NCI-H69 (cell line): ENCODE measurements at regions not wholly inside any gene's neighbourhood (a gene's known extent, or its start where the extent isn't known, plus 50 kb on each side); places are given as distances from the start of the nearest gene placed in this dataset.

Source experiments
- DNase-seq: peaks from one replicate; lab custom pipeline; 2025; lab: John Stamatoyannopoulos, UW

DNA sequence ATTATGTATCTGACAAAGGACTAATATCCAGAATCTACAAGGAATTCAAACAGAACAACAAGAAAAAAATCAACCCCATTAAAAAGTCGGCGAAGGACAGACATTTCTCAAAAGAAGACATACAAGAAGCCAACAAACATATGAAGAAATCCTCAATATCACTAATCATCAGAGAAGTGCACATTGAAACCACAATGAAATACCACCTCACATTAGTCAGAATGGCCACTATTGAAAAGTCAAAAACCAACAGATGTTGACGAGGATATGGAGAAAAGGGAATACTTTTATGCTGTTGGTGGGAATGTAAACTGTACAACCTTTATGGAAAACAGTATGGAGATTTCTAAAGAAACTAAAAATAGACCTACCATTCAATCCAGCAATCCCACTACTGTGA, 233.1 kb upstream of the PLSCR5 start:
- DNase-seq: no peak

DNA sequence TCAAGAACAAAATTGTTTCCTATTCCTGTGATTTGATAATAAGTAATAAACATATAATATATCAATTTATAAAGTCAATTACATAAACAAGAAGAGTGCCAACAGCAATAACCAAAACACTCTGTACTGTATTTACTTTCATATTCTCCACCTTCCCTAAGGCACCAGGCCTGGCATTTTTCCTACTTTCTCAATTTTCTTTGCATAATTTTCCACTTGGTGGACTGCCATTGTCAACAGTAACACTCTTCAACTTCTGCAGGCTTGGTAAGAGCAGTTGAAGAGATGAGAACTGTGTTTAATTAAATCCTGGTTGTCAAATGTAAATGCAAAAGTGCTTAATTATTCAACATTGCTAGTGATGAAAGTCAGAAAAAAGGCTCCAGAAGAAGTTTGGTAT, 229.8 kb upstream of the PLSCR5 start:
- DNase-seq: no peak

DNA sequence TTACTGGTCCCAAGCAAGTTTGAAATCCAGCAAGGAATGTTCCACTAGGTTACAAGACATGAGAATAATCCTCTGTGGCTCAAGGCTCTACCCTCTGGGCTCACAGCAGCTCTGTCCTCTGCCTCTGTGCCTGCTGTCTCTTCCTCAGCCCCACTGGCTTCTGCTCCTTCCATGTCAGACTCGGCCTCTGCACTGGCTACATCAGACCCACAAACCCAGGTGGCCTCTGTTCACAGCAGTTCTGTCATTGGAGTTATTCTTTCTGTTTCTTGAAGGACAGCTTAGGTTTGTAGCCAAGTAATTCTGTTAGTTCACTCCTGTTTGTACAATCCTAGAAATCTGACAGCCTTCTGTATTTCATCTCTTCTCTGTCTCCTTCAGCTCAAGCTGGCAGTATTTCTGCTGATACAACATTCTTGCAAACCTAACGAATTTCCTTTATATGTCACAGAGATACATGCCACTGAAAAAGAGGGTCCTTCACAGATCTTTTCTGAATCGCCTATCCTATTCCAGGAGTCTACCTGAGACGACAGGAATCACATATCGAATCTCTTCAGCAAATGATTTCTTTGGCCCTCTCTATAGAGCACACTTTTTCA, 227.8 kb upstream of the PLSCR5 start:
- DNase-seq: no peak

DNA sequence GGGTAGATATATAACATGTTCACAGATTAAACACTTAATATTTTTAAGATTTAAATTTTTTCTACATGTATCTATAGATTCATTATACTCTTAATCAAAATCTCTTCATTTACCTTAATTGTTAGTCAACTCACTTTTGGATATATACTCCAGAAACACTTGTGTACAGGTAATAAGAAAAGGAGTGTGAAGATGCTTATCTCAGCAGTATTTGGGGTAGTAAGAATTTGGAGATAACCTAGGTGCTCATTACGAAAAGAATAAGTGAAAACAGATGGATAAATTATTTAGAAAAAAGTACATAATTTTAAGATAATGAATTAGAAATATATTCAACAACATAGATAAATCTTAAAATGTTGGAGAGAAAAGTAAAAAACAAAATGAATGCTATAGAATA, 226.5 kb upstream of the PLSCR5 start:
- DNase-seq: no peak

DNA sequence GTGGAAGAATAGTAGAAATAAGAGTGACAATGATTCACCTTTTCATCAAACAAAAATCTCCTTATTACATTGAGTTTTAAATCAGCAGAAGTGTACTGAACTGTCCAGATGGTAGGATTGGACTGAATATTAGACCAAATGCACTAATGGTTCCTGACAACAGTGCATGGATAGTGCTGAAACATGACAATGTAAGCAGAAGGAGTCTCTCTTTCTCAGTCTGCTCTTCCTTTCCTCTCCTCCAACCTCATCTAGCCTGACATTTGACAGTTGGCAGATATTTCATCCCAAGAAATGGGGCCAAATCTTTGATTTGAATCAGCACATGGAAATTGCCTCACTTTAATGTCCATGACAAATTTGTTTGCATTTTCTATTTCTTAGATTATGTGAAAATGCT, 225.1 kb upstream of the PLSCR5 start:
- no peak for DNase-seq

DNA sequence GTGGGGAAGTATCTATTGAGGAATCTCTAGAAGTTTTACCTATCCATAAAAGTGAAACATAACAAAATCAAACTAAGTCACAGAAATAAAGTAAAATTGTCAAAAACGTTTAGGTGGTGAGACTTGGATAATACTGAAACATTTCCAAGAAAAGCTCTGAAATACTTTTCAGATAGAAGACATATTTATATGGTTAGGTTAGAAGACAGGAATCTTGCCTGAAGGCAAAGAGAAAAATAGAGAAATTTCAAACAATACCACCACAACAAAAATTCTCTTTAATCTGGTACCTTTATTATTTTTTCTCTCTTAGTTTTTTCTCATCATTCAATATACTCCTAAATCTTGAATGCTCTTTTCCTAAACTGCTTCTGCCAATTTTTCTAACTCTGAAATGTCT, 222.7 kb upstream of the PLSCR5 start:
- no peak for DNase-seq

DNA sequence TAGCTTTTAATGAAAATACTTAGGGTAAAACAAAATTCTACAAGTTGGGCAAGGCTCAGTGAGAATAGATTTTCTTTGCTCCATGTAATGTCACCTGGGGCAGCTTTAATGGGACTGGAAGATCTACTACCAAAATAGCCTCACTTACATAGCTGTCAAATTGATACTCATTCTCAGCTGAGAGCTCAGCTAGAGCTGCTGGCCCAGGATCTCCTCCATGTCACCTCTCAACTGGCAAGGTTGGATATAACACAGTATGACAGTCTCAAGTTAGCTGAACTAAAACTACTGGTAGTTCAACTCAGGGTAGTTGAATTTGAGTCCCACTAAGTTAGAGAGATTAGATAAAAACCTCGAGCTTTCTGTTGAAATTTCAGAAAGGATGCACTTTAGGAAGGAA, 218.5 kb upstream of the PLSCR5 start:
- DNase-seq: no peak

DNA sequence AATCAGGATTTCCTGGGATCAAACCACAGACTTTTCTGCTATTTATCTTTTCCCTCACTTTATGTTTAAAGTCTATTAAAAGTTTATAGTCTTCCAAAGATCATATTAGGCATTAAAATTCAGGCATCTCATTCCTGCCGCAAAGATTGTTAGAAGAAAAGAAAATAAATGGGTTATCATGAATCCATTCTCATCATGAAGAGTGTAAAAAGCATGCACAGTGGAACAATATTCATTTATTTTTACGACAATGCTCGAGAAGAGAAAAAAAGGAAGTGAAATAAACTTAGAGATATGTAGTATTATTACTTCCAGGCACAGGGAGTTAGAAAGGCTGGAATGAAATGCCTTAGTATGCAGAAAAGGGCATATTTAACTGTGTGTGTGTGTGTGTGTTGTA, 213.7 kb upstream of the PLSCR5 start:
- no peak for DNase-seq

DNA sequence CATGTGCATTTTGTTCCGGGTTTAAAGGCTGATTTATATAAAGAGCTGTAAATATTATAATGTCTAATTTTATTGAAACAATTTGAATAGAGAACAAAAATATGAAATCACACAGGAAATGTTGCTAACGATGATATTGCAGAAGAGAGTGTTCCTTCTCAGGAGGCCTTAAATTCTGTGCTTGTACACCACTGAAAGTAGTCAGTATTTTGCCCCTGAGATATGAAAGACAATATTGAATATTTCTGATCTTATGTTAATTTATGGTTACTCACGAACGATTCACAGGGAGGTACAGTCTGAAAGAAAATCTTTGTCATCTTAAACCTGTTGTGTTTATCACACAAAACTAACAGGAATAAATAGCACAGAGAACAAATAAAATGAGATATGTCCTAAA, 213.2 kb upstream of the PLSCR5 start:
- no peak for DNase-seq

DNA sequence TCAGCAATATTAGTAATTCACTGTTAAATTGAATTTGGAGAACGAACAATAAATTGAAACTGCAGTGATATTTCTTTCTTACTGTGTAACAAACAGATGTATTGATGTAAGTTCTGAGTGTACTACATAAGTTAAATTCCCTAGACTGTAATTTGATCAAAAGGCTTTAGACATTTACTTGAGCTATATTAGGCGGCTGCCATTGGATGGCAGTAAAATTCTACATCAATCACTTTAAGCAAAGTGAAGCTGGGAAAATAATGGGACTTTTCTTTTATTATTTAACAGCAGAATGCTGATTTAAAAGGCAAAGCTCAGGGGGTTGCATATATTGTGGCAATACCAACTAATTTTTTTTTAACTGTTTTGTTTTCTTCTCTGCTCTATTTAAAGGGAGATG, 212.6 kb upstream of the PLSCR5 start:
- peak; percentile 1 for DNase-seq

DNA sequence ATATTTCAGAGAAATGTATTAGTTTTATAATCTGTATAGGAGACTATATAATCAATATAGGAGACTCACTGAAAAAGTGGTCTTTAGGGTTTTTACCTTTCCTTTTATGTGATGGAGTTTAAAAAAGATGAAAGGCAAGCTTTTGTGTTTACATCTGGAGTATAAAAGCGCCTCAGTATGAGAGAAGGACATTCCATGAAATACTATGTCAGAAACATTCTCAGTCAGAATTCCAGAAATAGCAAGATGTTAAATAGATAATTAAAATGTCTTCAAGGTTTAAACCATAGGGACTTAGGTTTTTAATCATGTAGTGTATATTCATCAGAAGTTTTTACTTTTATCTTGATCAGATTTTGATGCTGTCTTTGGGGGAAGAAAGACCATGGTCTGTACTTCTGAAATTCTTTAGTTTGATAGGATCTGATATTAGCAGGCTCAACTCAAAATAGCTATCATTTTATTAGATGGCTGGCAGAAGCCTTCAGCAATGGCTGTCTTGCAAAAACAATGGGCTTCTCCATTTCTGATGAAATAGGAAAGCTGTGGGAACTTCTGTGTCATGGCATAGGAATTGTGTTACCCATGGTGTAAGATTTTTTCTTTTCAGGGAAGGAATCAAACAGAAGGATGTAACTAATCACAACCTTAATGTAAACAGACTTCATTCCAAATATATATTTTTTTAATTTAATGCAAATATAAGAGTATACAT, 209.6 kb upstream of the PLSCR5 start:
- DNase-seq: no peak

DNA sequence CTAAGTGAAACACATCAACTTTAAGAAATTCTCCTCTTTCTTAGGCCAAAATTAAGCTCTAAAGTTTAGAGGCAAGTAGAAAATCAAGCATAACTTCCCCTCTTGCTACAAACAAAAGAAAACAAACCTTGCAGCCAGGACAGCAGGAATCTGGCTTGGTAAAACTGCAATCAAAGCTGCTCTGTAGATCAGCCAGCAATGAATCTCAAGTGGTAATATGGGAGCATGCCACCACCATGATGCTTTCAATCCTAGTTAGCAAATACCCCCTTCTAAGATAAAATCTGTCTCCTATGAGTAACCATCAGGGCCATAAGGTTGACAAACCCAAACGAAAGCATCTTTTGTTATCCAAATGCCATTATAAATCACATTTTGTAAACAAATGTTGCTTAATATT, 208.3 kb upstream of the PLSCR5 start:
- DNase-seq: no peak

DNA sequence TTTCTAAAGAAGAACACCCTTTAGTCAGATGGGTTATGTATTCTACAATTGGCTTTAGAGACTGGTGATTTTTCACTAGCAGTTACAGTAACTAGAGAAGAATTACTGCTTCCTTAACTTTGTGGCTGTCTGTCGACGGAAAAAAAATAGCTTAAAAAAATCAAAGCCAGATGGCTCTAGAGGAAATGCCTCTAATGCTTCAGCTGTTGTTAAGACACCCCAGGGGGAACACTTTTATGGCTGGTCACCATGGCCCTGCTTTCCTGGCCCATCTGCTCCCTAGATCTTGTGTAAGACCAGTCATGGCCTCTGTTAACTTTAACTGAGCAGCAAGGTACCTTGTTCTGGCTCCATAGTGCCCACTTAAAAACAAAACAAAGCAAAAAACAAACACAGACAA, 198.6 kb upstream of the PLSCR5 start:
- peak; percentile 5 for DNase-seq

DNA sequence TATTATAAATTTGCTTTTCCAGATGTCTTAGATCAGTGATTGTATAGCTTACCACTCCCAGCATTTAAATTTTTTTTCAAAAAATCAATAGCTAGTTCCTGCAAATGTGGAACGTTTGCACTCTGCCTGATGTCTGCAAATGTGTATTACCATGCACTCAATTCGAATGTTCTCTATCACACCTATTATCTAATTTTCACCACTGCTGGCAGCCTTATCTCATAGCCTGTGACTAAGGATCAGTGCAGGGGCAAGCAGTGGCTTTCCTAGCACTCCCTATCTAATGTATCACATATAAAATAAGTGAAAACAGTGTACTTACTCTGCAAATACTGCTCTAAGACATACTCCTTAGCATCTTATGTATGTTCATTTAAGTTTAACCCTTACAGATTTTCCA, 196.3 kb upstream of the PLSCR5 start:
- no peak for DNase-seq

DNA sequence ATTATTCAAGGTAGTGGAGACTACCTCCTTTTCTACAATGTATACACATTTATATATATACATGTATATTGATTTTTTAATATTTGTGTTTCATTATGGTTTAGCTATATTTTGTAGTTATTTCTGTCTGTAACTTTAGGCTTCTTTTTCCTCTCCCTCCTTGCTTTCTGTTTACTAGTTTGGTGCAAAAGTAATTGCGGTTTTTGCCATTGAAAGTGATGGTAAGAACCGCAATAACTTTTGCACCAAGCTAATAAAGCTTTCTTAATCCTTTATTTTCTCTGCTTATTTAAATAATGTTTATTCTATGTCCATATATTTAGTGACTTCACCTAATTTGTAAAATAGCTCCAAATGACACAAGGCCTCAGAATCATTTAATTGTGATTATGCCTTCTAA, 195.3 kb upstream of the PLSCR5 start:
- DNase-seq: no peak

DNA sequence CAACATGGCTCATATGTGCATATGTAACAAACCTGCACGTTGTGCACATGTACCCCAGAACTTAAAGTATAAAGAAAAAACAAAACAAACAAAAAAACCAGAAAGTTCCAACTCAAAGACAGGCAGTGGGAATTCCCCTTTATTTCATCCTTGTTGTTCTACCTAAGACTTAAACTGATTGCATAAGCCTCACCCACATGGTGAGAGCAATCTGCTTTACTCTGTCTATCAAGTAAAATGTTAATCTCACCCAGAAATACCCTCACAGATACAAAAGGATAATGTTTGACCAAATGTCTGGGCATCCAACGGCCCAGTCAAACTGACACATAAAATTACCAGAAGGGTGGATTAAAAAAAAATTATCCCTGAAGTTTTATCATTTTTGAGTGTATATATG, 190.9 kb upstream of the PLSCR5 start:
- no peak for DNase-seq

DNA sequence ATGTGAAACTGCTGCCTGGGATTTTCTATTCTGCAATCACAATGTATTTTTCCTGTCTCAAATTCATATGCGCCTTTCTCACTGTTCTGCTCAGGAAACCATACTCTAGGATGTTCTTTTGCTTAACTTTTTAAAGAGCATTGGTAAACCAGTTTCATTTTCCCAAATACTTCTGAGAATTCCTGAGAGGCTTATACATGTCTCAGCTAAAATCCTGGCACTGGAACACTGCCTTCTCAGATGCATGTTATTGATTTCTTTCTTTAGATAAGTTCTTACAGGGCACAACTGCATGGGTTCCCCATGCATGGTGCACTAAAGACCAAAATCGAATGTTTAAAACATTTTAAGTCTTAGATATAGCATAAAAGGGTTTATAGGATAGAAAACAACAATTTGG, 178.3 kb upstream of the PLSCR5 start:
- DNase-seq: no peak

DNA sequence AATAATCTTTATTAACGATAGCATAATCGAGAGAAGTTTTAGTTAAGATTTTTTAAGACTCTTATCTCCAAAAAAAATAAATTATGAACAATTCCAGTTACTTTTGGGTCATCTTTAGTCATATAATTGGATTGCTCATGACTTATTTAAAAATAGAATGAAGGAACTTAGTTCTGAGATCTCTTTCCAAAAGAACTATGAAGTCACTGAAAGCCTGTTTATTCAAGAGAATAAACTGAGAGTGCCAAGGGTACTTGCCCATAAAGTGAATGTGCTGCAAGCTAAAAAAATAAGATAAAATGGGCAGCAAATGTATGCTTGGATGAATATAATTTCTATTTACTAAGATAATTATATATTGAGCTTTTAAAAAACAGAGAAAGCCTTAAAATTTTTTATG, 176.5 kb upstream of the PLSCR5 start:
- DNase-seq: no peak

DNA sequence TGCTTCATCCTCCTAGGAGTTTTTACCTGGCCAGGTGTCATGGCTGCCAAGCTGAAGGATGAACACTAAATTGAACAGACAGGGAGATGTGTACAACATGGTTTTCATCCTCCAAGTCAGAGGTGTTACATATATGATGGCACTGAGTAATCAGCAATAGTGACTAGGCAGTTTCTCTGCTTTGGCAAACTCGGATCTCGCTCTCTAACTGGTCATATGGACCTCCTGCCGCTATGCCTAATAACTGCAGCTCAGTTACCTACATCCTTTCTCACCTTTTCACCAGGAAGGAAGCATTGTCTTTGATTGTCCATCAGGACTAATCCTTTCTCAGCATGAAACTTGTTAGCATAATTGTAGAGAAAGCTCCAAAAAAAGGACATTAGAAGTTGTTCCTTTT, 175.9 kb upstream of the PLSCR5 start:
- no peak for DNase-seq

DNA sequence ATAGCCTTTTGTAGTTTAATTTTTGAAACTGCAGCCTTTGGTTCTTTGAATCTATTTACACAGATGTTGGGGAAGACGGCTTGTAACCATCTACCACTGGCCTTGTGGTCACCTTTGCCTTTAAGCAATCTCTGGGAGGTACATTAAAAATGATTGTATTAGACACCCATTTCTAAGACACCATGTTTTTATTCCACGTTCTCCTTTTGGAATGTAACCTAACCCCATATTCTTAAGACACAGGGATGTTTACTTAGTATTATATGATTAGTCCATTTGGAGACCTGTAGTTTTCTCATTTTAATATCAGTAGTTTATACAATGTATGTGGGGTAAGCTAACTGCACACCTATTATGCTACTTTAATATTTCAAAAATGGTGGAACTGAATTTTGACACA, 175.1 kb upstream of the PLSCR5 start:
- no peak for DNase-seq

DNA sequence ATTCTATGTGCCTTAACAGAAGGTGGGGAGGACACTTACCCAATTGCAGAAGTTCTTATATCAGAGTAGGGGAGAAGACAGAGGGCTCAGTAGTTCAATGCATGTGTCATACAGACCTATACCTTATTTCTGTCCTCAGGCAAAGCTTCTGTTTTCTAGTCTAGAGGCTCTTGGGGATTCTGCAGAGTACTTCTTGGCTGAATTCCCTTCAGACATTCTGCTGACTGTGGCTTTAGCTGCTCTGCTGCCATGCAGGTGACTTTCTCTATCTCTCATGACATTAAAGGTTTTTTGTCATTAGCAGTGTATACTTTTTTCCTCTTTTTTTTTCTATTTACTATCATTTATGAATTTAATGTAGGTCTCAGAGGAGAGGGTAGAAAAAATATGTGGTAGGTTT, 172.8 kb upstream of the PLSCR5 start:
- DNase-seq: no peak

DNA sequence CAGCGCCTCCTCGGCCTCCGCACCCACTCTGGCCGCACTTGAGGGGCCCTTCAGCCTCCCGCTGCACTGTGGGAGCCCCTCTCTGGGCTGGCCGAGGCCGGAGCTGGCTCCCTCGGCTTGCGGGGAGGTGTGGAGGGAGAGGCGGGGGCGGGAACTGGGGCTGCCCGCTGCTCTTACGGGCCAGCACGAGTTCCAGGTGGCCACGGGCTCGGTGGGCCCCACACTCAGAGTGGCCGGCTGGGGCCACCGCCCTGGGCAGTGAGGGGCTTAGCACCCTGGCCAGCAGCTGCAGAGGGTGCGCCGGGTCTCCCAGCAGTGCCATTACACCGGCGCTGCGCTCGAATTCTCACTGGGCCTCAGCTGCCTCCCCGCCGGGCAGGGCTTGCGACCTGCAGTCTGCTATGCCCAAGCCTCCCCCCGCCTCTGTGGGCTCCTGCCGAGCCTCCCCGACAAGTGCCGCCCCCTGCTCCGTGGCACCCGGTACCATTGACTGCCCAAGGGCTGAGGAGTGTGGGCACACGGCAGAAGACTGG, 167.1 kb upstream of the PLSCR5 start:
- no peak for DNase-seq

DNA sequence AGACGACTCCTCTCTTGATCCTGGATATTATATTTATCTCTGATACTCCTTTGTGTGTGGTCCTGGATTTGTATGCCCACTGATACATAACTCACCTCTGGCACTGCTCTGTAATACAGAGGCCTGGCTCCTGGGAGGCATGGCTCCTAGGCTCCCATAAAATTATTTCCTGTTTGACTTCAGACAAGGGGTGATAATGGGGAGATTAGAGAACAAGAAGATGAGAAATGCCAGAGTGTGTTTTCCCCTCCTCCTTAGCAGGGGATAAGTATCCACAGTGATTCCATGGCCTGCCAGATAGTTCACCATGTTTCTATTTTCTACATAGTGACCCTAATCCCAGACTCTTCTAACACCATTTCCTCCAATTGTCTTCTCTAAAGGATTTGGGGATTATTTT, 165.7 kb upstream of the PLSCR5 start:
- no peak for DNase-seq

DNA sequence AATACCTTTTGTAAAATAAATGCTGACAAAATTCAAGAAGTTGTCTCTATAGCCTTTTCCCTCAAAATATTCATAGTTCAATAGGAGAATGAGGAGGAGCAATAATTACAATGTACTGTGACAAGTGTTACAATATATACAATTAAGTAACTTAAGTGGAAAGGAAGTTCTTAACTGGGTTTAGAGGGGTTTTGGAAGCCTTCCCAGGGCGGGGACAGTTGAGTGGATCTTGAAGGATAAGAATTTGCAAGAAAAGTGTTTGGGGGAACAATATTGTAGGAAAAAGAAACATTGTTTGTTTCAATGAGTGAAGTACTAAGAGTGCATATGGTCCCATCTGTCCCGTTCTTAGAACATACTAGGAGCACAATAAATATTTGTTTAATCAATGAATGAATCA, 165.2 kb upstream of the PLSCR5 start:
- no peak for DNase-seq
